HG03196 (cell line): ENCODE measurements at regions not wholly inside any gene's neighbourhood (a gene's known extent, or its start where the extent isn't known, plus 50 kb on each side); places are given as distances from the start of the nearest gene placed in this dataset.

ENCODE experiments used
- ATAC-seq: cut with Tn5 transposase; IDR thresholded peaks from one replicate; pipeline ENCODE4 v1.9.1; 2021; ENCODE audit not compliant: unreplicated experiment

DNA sequence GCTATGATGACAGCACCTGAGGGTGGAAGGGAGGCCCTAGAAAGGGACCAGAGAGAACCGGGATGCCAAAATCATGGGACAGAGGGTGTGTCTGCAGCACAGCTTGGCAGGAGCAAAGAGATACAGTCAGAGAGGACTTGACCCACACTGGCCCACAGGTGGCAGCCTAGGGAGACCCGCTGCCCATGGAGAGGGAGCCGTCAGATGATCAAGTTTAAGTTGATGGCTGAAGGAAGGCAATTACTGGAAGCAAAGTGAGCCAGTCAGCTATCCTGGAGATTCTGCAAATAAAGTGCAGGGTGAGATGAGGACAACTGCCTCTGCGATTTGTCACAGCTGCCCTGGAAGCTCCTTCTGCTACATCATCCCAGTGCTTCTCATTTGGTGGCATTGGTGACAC lies 74.0 kb downstream of the CMPK2 start:
- no peak for ATAC-seq

DNA sequence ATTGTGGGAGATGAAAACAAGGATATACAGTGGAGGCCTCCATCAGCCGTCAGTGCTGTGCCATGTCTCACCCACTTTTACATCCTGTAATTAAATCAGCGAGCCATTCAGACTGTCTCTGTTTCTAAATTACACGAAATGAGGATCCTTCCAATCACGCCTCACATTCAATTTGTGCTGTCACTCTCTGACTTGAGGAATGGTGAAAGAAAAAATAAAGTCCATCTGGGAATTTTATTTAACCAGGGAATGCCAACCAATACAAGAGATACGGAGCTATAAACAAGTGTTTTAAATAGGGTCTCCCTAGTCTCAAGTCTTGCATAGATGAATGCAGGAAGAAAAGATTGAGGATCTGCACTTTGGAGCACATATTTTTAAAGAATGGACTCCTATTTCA lies 72.8 kb downstream of the CMPK2 start:
- ATAC-seq, result no peak

DNA sequence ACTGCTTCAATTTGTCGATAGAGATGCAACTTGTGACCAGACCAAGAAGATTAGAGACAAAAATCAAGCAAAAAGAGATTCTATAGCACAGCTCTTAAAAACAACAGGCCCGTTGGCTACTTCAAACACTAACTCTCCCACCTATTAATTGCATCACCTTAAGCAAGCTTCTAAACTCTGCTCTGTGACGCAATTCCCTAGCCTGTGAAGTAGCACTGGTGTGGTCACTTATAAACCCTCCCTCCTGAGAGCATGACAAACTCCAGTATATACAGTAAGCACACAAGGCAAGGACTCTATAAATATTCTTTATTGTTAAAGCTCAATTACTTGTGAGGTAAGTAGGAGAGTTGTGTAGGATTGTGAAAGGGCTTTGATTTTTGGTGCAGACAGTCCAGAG lies 72.3 kb downstream of the CMPK2 start:
- no peak for ATAC-seq

DNA sequence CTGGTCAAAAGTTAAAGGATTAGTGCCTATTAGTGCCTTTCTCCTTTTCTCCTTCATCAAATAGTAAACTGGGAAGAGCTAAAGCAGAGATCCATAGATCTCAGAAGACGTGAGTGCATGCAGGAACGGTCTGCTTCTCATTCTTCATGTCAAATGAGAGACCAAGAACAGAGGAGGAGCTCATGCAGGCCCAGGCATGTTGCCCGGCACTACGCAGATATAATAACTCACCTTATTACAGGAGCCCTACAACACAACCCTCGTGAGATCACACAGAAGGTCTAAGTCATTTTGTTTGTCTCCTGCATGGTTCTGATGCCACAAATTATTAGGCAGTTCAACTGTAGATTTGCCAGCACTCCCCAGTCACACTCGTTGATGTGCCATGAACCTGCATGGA lies 71.8 kb downstream of the CMPK2 start:
- ATAC-seq, result no peak

DNA sequence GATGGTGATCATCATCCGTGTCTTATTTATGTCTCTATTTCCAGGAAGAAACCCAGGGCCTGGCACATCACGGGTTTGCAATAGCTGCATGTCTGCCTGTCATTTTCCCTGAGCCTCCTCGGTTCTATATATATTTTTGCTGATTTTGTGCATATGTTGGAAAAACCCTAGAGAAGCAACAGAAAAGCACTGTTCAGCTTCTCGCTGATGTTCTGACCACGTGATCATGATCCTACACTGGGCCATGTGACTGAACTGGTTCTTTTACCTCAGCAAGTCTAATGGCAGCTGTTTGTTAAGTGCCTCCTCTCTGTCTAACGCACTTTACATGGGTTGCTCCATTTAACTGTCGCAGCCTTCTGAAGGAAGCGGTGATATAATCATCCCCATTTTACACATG lies 71.3 kb downstream of the CMPK2 start:
- ATAC-seq, result no peak
